ENCODE measurements at regions not wholly inside any gene's neighbourhood (a gene's known extent, or its start where the extent isn't known, plus 50 kb on each side); places are given as distances from the start of the nearest gene placed in this dataset.
"Not testable (repeated sequence)": the region's sequence is repeated elsewhere in the genome, so short reads cannot be mapped to it uniquely, and the experiment has no call there.

- no peak for DNase-seq (ENCODE audit: low spot score)
Measured at GRCh38 chr2:198628596-198628995, 824.2 kb downstream of the PLCL1 start.

DNA sequence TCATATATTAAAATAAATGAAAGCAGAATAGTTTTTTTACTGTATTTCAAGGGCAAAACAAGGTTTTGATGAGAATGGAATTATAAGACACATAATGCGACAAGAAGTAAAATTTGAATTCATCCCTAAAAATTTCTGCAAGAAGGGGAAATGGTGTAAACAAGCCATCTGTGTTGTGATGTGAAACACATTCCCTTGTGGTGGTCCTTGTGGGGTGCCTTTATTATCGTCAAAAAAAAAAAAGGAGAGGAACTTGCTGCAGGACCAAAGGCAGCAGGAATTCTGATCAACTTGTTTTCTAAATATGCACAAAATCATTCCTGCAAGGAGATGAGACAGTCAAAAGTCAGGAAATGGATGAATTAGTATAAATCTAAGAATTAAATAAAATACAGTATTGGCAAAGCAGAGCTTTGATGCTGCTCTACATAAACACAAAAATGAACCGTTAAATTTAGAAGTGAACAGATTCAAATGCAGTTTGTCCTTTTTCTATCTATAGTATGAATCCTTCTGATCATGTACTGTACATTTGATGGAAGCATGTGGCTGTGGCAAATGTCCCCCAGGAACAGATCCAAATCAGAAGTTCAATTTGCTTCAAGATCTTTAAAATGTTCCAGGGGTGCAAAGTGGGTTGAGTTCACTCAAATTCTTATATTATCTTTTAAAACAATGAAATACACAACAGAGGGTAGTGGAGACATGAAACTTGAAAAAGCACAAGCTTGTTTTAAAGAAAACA, 818.8 kb downstream of the PLCL1 start:
- no peak for DNase-seq (ENCODE audit: low spot score)

DNA sequence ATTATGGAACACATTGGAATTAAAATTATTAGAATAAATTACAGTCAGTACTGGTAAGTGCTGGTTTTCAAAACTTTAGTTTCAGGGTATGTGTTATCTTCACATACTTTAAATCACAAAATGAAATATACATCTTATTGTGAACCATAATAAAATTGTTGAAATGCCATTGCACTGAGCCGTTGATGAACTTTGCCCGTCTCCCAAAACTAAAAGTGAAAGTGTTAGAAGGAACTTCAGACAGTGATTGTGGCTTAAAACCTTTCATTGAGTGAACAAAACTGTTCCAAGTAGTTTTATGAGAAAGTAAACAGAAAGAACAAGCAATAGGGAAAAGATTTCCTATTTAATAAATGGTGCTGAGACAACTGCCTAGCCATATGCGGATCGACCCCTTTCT, 811.6 kb downstream of the PLCL1 start:
- no peak for DNase-seq (ENCODE audit: low spot score)

- DNase-seq (ENCODE audit: low spot score) = no peak
Measured at GRCh38 chr2:198611201-198611600, 806.8 kb downstream of the PLCL1 start.

DNA sequence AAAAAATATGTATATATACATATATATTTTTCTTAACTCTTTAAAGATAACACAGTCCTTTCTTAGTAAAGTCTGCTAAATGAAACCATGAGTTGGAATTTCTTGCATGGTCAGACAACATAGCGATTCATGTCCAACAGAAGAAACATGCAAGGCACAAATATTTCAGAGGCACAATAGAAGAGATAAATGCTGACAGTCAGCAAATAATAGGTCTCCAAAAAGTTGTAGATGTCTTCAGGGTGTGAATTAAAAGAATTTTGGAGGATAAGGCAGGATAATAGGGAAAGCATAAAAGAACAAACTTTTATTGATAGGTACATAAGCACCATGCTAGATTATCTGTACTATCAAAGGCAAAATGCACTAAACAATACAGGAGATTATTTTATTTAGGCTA, 800.2 kb downstream of the PLCL1 start:
- no peak for DNase-seq (ENCODE audit: low spot score)

DNA sequence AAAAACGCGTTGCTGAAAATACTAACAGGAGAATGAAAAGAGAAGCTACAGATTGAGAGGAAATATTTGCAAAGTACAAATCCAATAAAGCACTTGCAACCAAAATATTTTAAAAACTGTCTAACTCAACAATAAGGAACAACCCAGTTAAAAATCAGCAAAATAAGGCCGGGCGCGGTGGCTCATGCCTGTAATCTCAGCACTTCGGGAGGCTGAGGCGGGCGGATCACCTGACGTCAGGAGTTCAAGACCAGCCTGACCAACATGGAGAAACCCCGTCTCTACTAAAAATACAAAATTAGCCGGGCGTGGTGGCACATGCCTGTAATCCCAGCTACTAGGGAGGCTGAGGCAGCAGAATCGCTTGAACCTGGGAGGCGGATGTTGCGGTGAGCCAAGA, 798.6 kb downstream of the PLCL1 start:
- DNase-seq (ENCODE audit: low spot score) = not testable (repeated sequence)

GRCh38 chr2:198597648-198598047, 793.3 kb downstream of the PLCL1 start:
- no peak for DNase-seq (ENCODE audit: low spot score)

- DNase-seq (ENCODE audit: low spot score) = no peak
Measured at GRCh38 chr2:198596985-198597384, 792.6 kb downstream of the PLCL1 start.

- no peak for DNase-seq (ENCODE audit: low spot score)
Measured at GRCh38 chr2:198595721-198596120, 791.3 kb downstream of the PLCL1 start.

DNA sequence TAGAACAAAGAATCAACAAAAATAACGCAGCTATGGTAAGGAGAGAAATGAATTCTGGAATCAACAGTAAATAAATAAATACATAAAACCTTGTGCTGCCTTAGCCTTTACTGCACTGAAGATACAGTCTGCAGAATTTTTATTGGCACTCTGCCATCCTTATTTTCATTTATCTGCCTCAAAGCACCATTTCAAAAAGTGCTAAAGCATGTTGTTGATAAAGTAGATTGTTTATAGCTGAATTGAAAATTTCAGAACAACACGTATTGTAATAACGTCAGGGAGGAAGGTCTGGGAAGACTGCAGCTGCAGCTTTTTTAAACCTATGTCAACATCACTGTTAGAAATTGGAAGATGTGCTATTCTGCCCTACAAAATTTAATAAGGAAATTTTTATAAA, 787.2 kb downstream of the PLCL1 start:
- no peak for DNase-seq (ENCODE audit: low spot score)

DNA sequence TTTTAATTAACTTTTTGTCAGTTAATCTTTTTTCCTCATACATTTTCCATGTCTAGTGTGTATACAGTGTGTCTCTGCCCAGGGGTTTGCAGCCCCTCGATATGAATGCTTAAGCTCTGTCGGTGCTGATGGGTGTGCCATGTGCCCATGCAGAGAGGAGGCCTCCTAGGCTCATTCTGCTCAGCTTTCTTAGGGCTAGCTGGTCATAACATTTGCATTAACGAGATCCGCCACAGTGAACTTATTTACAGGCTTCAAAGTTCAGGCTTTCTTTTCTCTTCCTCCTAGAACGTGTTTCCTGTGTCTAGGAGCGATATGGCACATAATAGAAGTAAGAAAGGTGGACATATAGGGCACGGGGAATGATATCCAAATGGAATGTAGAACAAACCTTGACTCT, 783.3 kb downstream of the PLCL1 start:
- no peak for DNase-seq (ENCODE audit: low spot score)

- DNase-seq (ENCODE audit: low spot score) = no peak
Measured at GRCh38 chr2:198587240-198587639, 782.8 kb downstream of the PLCL1 start.

GRCh38 chr2:198571393-198571792, 767.0 kb downstream of the PLCL1 start:
- no peak for DNase-seq (ENCODE audit: low spot score)

- no peak for DNase-seq (ENCODE audit: low spot score)
Measured at GRCh38 chr2:198558176-198558575, 753.8 kb downstream of the PLCL1 start.

GRCh38 chr2:198546122-198546521, 741.7 kb downstream of the PLCL1 start:
- DNase-seq (ENCODE audit: low spot score) = no peak

DNA sequence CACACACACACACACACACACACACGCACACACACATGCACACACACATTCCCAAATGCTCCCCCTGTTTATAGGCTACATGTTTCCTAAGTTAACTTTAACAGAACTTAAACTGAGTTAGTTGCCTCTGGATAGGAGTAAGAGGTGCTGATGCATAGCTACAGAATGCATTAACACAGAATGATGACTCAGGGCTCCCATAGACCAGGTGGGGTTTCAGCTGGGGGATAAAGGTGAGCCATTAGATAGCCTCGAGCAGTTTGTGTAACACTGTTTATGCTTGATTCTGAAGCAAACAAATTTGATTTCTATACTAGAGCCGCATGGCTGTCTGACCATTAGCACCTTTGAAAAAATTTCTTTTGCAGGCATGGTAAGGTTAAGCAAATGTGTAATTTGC, 741.0 kb downstream of the PLCL1 start:
- DNase-seq (ENCODE audit: low spot score) = no peak

DNA sequence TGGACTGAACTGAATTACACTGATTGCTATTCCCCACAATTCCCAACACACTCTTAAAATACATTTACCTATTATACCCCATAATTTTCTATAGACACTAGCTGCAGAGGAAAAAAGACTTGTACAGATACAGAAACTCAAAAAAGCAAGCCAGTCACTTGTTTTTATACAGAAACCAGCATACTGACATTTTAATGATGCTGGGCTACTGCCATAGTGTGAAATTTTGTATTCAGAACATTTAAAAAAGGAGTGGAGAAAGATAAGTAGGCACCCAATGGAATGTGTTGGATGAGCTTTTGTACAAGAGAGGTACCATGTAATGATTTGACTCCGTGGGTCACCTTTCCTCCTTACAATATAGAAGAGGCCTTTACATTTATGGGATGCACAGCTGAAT, 740.1 kb downstream of the PLCL1 start:
- no peak for DNase-seq (ENCODE audit: low spot score)

GRCh38 chr2:198534756-198535155, 730.4 kb downstream of the PLCL1 start:
- DNase-seq (ENCODE audit: low spot score) = no peak

DNA sequence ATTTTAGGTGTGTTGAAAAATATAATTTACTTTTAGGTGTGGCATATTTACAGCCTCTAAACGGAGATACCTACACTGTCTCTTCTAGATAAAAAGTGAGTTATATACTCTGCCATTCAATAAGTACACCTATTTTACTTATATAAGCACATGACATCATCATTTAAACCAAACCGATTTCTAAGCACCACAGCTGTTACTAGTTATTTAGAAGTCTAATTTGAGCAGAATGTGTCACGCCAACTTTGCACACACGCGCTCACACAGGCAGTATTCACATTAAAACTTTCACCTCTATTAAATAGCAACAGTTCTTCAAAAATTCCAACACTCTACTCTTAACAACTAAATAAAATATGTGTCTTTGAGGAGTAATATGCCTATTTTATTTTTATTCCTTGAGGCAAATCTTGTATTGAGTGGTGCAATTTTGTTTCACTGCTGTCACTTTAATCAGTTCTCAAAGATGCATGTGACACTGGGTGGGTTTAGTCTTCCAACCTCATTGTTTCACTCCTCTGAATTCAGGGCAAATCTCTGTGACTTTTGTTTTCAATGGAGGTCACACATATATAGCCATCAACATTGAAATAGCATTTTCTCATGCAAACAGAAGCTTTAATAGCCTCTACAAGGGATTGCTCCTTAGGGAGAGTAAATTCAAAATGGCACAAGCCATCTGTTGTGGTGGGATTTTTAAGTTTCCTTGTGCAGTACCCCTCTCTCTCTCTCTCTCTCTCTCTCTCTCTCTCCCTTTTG, 721.0 kb downstream of the PLCL1 start:
- DNase-seq (ENCODE audit: low spot score) = no peak

DNA sequence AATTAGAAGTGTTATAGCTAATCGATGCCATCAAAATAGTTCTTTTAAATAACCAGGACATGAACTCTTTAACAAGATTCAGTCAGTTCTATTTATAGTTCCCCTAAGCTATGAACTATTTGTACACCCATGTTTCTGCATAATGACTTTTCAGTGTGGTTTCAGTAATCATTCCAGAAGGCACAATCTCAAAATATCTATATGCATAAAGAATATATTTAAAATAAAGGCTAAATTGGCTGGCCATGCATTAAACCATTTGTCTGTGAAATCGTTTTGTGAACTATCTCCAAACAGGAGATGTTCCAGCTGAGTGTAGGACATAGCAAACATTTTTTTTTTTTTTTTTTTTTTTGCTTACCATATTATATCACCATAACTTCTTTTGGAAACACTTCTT, 719.3 kb downstream of the PLCL1 start:
- no peak for DNase-seq (ENCODE audit: low spot score)

GRCh38 chr2:198518935-198519334, 714.5 kb downstream of the PLCL1 start:
- no peak for DNase-seq (ENCODE audit: low spot score)

DNA sequence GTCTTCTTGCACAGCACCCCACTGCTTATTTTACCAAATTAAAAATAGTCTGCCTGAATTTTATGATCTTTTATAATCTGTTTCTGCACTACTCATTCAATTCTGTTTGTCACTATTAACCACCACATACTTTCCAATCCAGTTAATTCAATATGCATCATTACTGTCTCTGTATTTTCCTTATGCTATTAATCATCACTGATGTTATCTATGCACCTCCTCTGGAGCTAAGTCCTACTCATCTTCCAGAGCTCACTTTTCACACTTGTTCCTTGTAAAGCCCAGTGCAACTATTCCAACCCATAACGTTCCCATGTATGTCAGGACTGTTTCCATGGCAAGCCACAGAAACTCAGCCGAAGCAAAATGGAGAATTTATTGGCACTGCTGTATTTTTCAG, 713.6 kb downstream of the PLCL1 start:
- DNase-seq (ENCODE audit: low spot score) = no peak

DNA sequence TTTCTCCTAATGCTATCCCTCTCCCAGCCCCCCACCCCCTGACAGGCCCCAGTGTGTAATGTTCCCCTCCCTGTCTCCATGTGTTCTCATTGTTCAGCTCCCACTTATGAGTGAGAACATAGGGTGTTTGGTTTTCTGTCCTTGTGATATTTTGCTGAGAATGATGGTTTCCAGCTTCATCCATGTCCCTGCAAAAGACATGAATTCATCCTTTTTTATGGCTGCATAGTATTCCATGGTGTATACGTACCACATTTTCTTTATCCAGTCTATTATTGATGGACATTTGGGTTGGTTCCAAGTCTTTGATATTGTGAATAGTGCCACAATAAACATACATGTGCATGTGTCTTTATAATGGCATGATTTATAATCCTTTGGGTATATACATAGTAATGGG, 704.2 kb downstream of the PLCL1 start:
- not testable (repeated sequence) for DNase-seq (ENCODE audit: low spot score)

GRCh38 chr2:198499539-198499938, 695.1 kb downstream of the PLCL1 start:
- DNase-seq (ENCODE audit: low spot score) = no peak
